Inferior parietal cortex (tissue), 1 donor: ENCODE measurements at regions not wholly inside any gene's neighbourhood (a gene's known extent, or its start where the extent isn't known, plus 50 kb on each side); places are given as distances from the start of the nearest gene placed in this dataset.
A peak's percentile ranks its signal among the peaks of the same experiment; 100 is the strongest.
"Not testable (repeated sequence)": the region's sequence is repeated elsewhere in the genome, so short reads cannot be mapped to it uniquely, and the experiment has no call there.

Source experiments
- DNase-seq: peaks from one replicate; pipeline ENCODE4 v3.0.0-alpha.2; 2016; ENCODE audit errors: extremely low spot score

DNA sequence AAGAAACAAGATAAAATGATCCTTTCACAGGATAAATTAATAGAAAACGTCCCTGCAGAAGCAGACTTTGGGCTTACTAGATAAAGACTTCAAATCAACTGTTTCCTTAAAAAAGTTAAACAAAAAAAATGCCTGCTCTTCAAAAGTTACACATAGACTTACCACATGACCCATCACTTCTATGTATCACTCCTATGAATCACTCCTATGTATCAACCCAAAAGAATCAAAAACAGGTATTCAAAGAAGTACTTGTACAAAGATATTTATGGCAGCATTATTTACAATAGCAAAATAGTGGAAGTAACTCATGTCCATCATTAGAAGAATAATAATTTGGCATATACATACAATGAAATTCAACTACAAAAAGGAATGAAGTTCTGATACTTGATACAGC is 56.3 kb upstream of the PRDM9 start:
- no peak for DNase-seq

DNA sequence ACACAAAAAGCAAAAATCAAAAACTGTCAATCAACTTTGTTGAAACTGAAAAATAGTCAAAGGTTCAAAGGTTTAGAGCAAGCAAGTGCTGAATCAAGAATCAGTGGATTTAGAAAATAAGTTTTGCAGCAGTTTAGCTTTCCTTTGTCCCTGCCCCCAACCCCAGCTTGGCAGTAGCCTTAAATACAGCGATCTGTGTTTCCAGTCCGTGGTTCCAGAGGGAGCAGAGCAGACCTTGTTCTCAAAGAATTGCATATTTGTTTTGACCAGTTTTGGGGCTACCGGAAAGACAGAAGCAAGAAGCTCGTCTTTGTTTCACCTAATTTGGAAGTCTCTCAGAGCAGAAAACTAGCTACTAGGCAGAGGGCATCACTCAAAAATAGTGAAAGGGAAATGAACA is 57.2 kb upstream of the PRDM9 start:
- no peak for DNase-seq

DNA sequence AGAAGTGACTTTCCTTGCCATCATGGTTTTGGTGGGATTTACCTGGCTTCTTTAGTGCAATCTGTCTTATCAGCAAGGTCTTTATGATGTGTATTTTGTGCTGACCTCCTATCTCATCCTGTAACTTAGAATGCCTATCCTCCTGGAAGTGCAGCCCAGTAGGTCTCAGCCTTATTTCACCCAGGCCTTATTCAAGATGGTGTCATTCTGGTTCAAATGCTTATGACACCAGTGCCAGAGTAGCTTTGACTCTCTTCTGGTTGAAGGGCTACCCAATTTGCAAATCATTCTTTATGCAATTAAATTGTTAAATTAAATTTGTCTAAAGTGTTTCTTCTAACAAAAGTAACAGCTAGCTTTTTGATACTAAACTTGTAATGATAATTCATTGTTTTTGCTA is 58.8 kb upstream of the PRDM9 start:
- no peak for DNase-seq

DNA sequence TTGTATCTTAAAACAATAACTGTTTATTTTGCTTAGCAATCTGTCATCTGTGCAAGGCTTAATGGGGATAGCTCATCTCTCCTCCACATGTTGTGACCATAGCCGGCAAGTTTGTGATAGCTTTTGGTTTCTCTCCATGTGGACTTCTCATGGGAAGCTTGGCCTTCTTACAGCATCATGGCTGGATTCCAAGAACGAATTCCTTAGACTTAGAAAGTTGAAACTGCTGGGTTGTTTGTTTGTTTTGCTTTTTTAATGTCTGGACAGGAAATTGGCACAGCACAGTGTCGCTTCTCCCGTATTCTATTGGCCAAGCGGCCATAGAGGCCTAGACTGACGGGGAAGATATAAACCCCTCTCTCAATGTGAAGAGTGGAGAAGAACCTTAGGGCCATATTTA is 61.0 kb upstream of the PRDM9 start:
- DNase-seq, result no peak

DNA sequence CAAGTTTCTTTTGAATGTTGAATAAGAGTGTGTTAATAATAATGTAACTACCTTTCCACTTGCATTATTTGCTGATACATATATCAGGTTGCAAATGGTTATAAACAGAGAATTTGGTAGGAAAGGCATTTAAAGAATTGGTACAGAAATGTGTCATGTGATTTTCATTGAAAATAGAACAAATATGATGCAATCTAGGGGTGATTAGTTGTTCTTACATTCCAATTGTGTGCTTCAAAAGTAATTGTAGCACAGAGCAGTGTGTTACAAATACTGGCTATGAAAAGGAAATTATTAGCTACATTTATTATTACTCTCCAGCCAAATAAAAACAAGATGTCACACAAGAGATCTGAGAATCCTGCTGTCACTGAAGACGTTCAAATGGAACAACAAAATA is 61.8 kb upstream of the PRDM9 start:
- DNase-seq, result no peak

DNA sequence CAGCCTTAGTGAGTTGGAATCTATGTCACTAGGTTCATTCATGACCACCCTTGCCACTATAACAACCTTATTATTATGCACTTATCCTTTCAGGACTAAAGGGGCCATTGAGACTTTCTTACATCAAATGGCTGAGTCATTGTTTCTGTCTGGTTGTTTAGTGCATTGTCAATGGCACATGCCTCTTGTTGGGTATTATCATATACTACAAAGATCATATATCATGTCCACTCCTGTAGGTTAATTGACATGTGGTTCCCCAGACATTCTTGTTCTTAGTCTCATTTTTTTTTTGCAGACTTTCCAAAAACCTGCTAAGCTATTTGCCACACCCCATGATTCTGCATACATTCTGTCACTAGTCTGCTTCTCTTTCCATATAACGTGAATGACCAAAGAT is 66.7 kb upstream of the PRDM9 start:
- DNase-seq, result no peak

DNA sequence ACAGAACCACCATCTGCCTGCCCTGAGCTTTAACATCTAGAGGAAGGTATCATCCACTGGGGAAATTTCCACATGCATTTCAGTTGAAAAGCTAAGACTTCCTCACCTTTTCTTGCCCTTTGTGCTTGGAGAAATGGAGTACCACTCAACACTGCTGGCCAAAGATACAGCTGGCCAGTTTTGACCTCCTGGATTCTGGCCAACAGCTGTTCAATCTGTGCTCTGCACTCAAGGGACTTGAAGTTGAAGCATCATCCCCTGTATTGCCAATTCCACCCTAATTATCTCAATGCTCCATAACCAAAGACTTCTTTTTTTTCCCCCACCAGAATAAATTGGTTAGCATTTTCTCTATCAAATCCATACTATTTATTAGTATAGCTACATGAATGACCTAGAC is 70.4 kb upstream of the PRDM9 start:
- no peak for DNase-seq

DNA sequence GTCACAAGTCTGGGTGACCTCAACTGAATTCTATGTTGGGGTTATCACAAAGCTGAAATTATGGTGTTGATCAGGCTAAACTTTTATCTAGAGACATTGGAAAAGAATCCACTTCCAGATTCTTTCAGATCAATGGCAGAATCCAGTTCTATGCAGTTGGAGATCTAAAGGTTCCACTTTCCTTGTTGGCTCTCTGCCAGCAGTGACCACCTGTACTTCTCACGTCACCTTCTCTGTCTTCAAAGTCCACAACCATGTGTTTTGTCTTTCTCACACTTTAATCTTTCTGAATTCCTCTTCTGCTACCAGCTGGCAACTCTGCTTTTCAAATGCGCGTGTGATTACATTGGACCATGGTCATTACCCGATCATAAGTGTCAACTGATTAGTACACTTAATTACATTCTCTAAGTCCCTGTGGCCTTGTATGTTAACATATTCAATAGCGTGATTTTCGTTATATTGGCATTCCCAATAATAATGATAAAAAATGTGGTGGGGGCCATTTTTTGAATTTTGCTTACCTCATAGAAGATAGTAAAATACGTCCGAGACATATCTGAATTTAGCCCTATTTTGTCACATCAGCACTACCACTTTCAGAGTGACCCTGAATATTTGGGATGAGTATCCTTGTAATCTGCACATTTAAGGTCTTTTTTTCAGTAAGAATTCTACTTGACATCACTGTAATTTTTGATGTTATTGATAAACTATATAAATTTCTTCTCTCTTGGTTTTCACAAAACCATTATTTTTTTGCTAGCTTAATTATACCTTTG is 73.7 kb upstream of the PRDM9 start:
- DNase-seq, result no peak

DNA sequence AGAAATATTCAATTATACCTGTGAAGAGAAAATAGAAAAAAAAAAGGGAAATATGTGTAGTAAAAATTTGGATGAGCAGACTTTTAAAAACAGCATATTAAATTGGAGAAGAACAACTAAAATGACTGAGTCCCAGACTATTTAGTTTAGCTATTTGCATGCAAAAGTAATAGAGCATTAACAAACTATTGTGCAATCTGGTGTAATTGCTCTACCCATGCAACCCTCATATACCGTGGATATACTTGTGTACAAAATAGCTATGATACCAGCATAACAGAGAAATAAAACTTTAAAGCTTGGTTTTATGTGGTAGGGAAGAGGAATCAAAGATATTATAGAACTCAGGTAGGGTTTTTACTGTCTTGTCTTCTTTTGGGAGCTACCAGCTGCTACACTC is 78.7 kb upstream of the PRDM9 start:
- DNase-seq, result no peak

DNA sequence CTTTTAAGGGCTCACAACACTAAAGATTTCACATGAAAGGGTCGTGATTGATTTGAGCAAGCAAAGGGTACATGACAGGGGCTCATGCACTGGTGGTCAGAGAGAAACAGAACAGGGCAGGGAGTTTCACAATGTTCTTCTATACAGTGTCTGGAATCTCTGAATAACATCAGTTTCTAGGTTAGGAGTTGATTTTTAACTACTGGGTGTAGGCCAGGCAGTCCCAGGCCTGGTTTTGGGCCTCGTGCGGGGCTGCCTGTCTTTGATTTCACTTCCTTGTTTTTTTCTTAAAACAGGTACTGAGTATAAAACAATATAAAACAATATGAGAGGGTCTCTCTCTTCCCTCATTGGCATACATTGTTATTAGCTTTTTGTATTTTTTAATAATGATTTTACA is 87.2 kb upstream of the PRDM9 start:
- DNase-seq, result not testable (repeated sequence)

DNA sequence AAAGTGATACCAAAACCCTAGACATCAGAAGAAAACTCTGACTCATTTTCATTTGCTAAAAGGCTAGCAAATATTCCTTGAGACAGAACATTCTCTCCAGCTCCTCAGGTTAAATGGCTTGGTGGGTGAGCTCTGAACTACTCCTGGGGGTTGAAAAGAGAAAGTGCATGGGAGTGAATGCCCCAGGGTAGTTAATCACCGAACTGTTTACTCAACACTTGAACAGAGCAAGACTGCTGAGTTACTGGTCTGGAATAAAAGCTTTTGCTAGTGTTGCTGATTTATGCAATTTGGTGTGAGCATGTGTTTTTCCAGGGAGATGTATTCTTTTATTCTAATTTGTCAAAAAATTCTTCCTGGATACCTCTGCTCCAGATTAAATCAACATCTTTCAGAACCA is 88.3 kb upstream of the PRDM9 start:
- DNase-seq, result no peak

DNA sequence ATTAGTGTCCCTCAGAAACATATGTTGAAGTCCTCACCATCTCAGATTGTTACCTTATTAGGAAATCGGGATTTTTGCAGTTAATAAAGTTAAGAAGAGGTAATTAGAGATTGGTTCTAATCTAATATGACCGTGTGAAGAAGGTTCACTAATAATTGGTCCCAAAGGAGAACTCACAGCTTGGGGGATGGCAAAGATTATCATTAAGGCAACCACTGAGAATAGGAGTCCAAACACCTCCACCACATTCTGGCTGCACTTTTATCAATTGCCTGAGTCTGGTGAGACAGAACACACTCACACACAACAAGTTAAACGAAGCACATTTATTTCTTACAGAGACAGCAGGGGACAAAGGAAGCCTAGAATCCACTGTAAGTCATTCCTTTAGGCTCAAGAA is 94.9 kb upstream of the PRDM9 start:
- no peak for DNase-seq

DNA sequence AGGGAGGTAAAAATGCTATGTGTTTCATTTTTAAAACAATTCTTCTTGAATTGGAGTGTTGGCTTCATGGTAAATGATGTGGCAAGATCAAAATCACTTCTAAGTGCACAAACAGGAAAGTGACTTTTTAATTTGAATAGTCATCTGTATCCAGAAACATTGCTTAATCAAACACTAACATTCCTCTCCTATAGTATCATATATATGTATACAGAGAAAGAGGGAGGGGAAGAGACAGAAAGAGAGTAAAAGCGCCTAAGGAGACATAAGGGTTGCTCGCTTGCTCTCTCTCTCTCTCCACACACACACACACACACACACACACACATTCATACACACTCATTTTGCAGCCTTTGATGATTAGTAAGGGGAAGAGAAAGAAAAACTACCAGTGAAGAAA is 95.4 kb upstream of the PRDM9 start:
- DNase-seq, result no peak

DNA sequence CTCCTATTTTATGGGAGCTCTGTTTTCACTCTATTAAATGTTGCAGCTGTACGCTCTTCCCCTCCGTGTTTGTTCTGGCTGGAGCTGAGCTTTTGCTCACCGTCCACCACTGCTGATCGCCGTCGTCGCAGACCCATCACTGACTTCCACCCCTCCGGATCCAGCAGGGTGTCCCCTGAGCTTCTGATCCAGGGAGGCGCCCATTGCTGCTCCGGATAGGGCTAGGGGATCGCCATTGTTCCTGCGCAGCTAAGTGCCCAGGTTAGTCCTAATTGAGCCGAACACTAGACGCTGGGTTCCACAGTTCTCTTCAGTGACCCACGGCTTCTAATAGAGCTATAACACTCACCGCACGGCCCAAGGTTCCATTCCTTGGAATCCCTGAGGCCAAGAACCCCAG is 96.2 kb upstream of the PRDM9 start:
- DNase-seq, result no peak

DNA sequence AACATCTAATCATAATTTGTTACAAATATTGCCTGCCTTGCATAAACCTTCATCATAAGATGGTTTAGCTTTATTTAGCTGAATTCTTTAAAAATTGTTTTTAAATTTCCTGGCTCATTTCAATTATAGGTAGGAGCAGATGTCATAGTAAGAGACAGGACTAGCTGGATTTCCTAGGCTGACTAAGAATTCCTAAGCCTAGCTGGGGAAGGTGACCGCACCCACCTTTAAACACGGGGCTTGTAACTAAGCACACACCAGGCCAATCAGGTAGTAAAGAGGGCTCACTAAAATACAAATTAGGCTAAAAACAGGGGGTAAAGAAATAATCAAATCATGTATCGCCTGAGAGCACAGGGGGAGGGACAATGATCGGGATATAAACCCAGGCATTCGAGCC is 96.6 kb upstream of the PRDM9 start:
- not testable (repeated sequence) for DNase-seq

DNA sequence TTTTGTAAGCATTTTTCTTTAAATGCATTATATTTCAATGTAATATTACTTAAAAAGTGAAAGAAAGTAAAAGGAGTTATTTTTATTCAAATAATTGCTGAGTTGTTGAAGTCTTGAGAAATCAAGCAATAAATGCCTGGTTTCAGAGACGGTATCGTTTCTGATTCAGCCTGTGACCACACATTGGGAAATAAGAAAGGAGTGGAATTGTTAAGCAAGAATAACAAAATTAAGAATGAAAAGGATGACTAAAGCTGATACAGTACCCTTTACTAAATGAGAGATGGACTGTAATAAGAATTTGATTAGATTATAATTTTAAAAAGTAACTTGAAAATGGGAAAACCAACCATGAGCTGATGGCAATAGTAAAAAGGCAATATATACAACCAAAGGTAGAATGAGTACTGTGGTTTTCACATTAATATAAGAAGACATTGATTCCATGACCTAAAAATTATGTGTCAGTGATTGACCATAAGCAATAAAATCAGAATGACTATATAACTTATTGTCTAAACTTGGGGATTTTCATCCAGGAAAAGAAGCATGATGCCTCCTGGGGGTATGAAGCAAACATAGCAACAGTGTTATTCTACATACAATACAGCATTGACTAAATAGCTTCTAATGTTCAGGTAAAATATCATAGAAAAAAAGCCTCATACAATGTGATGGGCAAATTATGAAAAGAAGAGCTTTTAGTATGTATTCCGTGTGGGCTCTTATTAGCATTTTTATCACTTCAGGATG is 101.9 kb upstream of the PRDM9 start:
- no peak for DNase-seq

DNA sequence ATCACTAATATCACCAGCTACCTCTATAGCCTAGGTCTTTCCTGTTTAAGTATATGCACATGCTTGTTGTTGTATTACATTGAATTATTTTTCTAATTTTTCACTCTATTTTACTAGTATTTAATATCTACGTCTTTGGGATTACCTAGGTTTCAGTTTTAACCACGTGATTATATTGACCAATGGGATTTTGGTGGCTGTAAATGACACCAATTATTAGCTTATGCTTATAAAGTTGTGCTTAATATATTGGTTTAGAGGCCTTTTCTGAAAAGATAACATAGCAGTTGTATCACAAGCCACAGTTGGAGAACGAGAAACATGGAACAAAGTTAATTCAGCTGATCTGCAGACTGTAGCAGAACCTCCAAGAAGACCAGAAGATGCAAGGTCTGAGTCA is 104.8 kb upstream of the PRDM9 start:
- no peak for DNase-seq

DNA sequence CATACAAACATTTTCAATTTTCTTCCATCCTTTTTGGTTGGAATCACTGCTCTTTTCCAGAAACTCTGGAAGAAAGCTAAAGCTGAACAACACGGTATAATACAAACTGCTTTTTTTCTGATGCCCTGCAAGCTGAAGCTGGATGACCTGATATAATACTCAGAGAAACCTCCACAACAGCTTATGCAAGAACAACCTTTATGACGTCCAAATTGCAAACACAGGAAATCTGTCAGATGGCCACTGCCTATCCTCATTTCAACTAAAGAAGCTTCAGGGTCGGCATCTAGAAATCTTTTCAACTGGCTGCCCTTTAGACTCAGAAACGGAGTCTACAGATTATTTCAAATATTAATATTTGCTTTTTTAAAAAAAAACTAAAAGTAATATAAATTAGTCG is 106.5 kb upstream of the PRDM9 start:
- no peak for DNase-seq

DNA sequence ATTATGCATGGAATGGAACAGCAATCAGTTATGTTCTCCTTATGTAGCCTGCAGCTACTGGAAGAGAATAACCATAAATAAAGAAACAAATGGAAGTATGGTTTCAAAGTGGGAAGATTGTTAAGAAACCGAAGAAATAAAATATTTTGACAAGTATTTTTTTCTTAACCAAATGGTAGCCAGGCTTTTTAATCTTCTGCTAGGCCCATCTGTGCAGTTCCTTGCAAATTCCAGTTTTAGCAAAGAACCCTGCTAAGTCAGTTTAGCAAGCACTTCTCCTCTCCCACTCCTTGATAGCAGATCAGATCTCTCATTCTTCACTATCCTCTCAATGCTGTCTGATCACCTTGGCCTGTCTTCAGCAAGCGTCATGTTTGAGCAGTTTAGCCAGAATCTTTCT is 111.1 kb upstream of the PRDM9 start:
- DNase-seq, result no peak

DNA sequence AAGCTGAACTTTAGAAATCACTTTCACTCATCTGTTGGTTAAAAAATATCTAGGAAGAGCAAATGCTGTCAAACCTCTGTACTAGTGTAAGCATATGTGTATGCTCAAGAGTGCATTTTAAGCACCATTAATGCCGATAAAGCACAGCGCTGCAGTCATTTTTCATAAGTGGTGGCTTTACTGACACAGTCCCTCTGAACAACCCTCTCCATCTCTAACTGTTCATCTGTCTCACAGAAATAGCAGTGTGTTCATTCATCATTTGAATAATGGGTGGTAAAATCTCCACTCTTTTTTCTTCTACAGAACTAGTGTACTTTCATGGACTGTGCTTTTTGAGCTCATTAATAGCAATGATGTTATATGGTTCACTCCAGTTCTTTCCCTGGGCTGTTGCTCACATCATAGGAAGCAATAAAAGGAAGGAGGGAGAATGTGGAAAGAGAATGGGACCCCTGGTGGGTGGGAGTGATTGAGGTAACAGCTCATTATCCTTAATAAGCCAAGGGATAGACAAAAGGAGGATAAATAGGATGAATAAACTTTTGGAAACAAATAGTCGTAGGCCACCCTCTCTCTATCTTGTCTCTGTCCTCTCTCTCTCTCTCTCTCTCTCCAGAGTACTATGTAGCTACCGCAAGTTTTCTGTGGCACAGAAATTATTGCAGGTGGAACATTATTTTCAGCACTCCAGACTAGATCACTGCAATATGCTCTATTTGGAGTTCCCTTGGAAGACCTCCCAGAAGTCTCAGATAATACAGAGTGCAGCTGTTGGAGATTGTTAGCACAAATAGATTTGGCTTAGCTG is 117.9 kb upstream of the PRDM9 start:
- peak; percentile 59 for DNase-seq

DNA sequence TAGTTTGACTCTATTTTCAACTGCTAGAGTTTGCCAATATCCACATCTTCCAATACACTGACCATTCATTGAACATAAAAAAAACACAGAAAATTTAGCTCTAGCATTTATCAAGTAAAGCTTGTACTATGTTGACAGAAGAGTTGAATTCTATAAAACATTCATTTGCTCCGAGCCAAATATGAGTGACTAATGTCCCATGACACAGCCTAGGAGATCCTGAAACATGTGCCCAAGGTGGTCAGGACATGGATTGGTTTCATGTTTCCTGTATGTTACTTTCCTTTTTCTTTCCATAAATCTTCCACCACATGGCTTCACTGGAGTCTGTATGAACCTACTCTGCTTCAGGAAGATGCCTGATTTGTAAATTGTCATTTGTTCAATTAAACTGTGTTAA is 122.4 kb upstream of the PRDM9 start:
- no peak for DNase-seq

DNA sequence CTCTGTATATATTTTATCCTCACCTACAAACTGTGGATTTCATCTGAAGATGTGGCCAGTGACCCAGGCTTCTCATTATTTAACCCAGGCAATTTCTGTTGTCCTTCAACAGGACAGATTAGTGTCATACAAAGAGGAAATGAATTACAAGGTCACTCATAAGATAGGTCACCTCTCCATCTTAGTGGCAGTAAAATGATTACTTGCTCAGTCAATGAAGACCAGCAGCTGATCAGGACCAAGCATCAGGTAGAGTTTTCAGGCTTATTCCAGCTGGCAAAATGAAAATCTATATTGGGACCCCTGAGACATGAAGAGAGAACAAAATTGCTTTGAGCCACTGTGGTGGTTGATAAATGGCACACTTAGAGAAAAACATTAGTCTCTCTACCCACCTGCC is 135.2 kb upstream of the PRDM9 start:
- DNase-seq, result no peak

DNA sequence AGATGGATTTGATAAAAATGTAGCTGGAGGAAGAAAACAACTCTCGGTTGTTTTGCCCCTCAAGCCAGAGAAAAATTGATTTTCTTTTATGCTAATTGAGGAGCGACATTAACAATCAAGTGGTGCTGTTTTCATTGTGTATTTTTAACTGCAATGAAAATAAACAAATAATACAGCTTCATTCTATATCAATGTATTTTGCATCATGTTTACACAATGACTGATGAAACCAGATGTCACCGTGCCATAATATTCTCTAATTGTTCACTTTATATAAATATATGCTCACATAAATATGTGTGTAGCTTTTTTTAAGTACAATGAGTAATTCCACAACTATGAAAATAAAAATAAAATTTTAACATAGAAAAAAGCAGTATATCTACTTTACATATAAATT is 139.0 kb upstream of the PRDM9 start:
- no peak for DNase-seq
